KMS-11 (cell line): ENCODE measurements at regions not wholly inside any gene's neighbourhood (a gene's known extent, or its start where the extent isn't known, plus 50 kb on each side); places are given as distances from the start of the nearest gene placed in this dataset.

ENCODE experiments used
- H2AFZ ChIP-seq: fragments of 200-600 bp; sonication (generic); 2 replicates; pipeline ENCODE4 v1.6.1; 2016; ENCODE audit warnings: antibody characterized with exemption, mixed run types, low read depth
- H3K27ac ChIP-seq: fragments of 200-600 bp; sonication (generic); 2 replicates; pipeline ENCODE4 v1.6.1; 2016; ENCODE audit warnings: mild to moderate bottlenecking, mixed run types
- H3K27me3 ChIP-seq: fragments of 200-600 bp; sonication (generic); 2 replicates; pipeline ENCODE4 v1.6.1; 2017; ENCODE audit warnings: mild to moderate bottlenecking, low read depth, mixed run types, moderate library complexity; ENCODE audit not compliant: insufficient read depth
- H3K36me3 ChIP-seq: fragments of 200-600 bp; sonication (generic); 2 replicates; pipeline ENCODE4 v1.6.1; 2017; ENCODE audit warnings: mild to moderate bottlenecking, mixed run types; ENCODE audit not compliant: insufficient read depth
- H3K4me1 ChIP-seq: fragments of 200-600 bp; sonication (generic); 2 replicates; pipeline ENCODE4 v1.6.1; 2016; ENCODE audit warnings: mild to moderate bottlenecking, low read depth, mixed run types; ENCODE audit not compliant: poor library complexity, severe bottlenecking
- H3K4me2 ChIP-seq: fragments of 200-600 bp; sonication (generic); 2 replicates; pipeline ENCODE4 v1.7.0; 2016; ENCODE audit warnings: mild to moderate bottlenecking, mixed run types
- H3K4me3 ChIP-seq: fragments of 200-600 bp; sonication (generic); IDR thresholded peaks from 2 replicates; pipeline ENCODE4 v1.6.1; 2017; ENCODE audit warnings: low read depth, low read length, mixed read lengths; ENCODE audit not compliant: insufficient read depth
- H3K79me2 ChIP-seq: fragments of 200-600 bp; sonication (generic); 2 replicates; pipeline ENCODE4 v1.6.1; 2016; ENCODE audit warnings: low read depth, mixed run types; ENCODE audit not compliant: insufficient read depth
- H3K9ac ChIP-seq: fragments of 200-600 bp; sonication (generic); 2 replicates; pipeline ENCODE4 v1.6.1; 2016; ENCODE audit warnings: mild to moderate bottlenecking, mixed run types
- H4K20me1 ChIP-seq: fragments of 200-600 bp; sonication (generic); 2 replicates; pipeline ENCODE4 v1.6.1; 2016; ENCODE audit warnings: mild to moderate bottlenecking, mixed run types; ENCODE audit not compliant: insufficient read depth
- CTCF ChIP-seq: fragments of 200-600 bp; sonication (generic); conservative IDR thresholded peaks from 2 replicates; pipeline ENCODE4 v1.6.1; 2017; ENCODE audit warnings: low read depth, mild to moderate bottlenecking, antibody characterized with exemption, low read length, moderate library complexity, mixed read lengths

GRCh38 chr12:63220921-63221320 lies 69.9 kb upstream of the AVPR1A start:
- no peak overlapping the region for H3K4me2 ChIP-seq
- H2AFZ ChIP-seq = no peak overlapping the region
- H3K36me3 ChIP-seq = no peaks in the 10 kb centered on the region
- no peak overlapping the region for H3K9ac ChIP-seq
- H4K20me1 ChIP-seq = no peaks in the 10 kb centered on the region
- no peaks in the 10 kb centered on the region for H3K27me3 ChIP-seq
- no peaks in the 10 kb centered on the region for H3K79me2 ChIP-seq
- no peak for TF ChIP-seq CTCF
- H3K4me1 ChIP-seq = no peaks in the 10 kb centered on the region
- H3K27ac ChIP-seq = no peak overlapping the region
- no peak overlapping the region for H3K4me3 ChIP-seq

- no peaks in the 10 kb centered on the region for H3K27me3 ChIP-seq
- no peak for TF ChIP-seq CTCF
- no peak overlapping the region for H2AFZ ChIP-seq
- no peaks in the 10 kb centered on the region for H4K20me1 ChIP-seq
- H3K36me3 ChIP-seq = no peaks in the 10 kb centered on the region
- H3K4me1 ChIP-seq = no peaks in the 10 kb centered on the region
- H3K4me2 ChIP-seq = no peak overlapping the region
- no peak overlapping the region for H3K27ac ChIP-seq
- no peak overlapping the region for H3K4me3 ChIP-seq
- H3K79me2 ChIP-seq = no peaks in the 10 kb centered on the region
- no peak overlapping the region for H3K9ac ChIP-seq
Observed at GRCh38 chr12:63212316-63212715, 61.3 kb upstream of the AVPR1A start.

GRCh38 chr12:63208956-63209355 lies 58.0 kb upstream of the AVPR1A start:
- H4K20me1 ChIP-seq = no peaks in the 10 kb centered on the region
- no peak overlapping the region for H3K4me2 ChIP-seq
- no peak overlapping the region for H2AFZ ChIP-seq
- no peak for TF ChIP-seq CTCF
- H3K79me2 ChIP-seq = no peaks in the 10 kb centered on the region
- no peaks in the 10 kb centered on the region for H3K36me3 ChIP-seq
- H3K27me3 ChIP-seq = no peaks in the 10 kb centered on the region
- no peak overlapping the region for H3K27ac ChIP-seq
- no peak overlapping the region for H3K9ac ChIP-seq
- H3K4me3 ChIP-seq = no peak overlapping the region
- no peaks in the 10 kb centered on the region for H3K4me1 ChIP-seq

GRCh38 chr12:63206909-63207308 lies 55.9 kb upstream of the AVPR1A start:
- H3K36me3 ChIP-seq = no peaks in the 10 kb centered on the region
- H3K9ac ChIP-seq = no peak overlapping the region
- no peaks in the 10 kb centered on the region for H3K79me2 ChIP-seq
- H4K20me1 ChIP-seq = no peaks in the 10 kb centered on the region
- no peaks in the 10 kb centered on the region for H3K27me3 ChIP-seq
- H3K27ac ChIP-seq = no peak overlapping the region
- no peak overlapping the region for H3K4me2 ChIP-seq
- no peaks in the 10 kb centered on the region for H3K4me1 ChIP-seq
- no peak overlapping the region for H2AFZ ChIP-seq
- no peak for TF ChIP-seq CTCF
- no peak overlapping the region for H3K4me3 ChIP-seq

DNA sequence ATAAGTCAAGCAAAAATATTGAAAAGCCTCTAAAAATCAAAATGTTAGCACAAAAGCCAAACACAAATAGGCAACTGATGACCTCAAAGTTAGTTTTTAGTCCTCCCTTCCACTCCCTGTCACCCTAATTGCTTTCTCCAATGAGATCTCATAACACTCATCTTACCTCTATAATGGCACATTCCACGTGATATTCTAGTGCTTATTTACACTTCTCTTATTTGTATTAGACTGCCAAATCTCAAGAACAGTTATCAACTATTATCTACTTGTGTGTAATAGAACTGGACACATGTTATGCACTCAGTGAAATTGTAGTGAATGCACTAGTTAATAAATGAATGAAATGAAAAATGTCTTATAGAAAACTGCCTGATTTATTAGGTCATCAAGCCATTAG lies 55.5 kb upstream of the AVPR1A start:
- no peaks in the 10 kb centered on the region for H3K4me1 ChIP-seq
- TF ChIP-seq CTCF = no peak
- H3K4me3 ChIP-seq = no peak overlapping the region
- H3K79me2 ChIP-seq = no peaks in the 10 kb centered on the region
- H3K27ac ChIP-seq = no peak overlapping the region
- H3K36me3 ChIP-seq = no peaks in the 10 kb centered on the region
- no peaks in the 10 kb centered on the region for H4K20me1 ChIP-seq
- no peak overlapping the region for H2AFZ ChIP-seq
- H3K27me3 ChIP-seq = no peaks in the 10 kb centered on the region
- H3K9ac ChIP-seq = no peak overlapping the region
- no peak overlapping the region for H3K4me2 ChIP-seq
